IMR-90 (cell line): ENCODE measurements at regions not wholly inside any gene's neighbourhood (a gene's known extent, or its start where the extent isn't known, plus 50 kb on each side); places are given as distances from the start of the nearest gene placed in this dataset.

Source experiments
- ATAC-seq: fragments of 200-7000 bp; cut with Tn5 transposase; 2 replicates; pipeline ENCODE4 v1.9.1; 2020; ENCODE audit warnings: low read depth, mild to moderate bottlenecking, moderate library complexity
- BruUV-seq: library from RNA; stranded (reverse); fragments of 400-500 nt; replicated peaks from 2 replicates; lab custom pipeline; 2021; lab: Mats Ljungman, UMichigan
- CTCF ChIA-PET: fragments of 300-600 bp; formaldehyde crosslinking; extraction: SDS; loops from one replicate; lab custom pipeline; 2021; ENCODE audit warnings: antibody characterized with exemption; lab: Yijun Ruan, JAX
- POLR2A ChIA-PET: fragments of 300-600 bp; sonication (Branson Sonifier 250); formaldehyde crosslinking; loops from one replicate; lab custom pipeline; 2022; ENCODE audit warnings: antibody characterized with exemption; ENCODE audit not compliant: unreplicated experiment; lab: Charles Lee
- DNase-seq: peaks from one replicate; pipeline ENCODE4 v3.0.0; 2013
- H2AFZ ChIP-seq: replicated peaks from 2 replicates; pipeline ENCODE3; 2013; ENCODE audit warnings: low read length, mild to moderate bottlenecking; ENCODE audit not compliant: poor library complexity
- H2AK5ac ChIP-seq: 2 replicates; pipeline ENCODE4 v1.6.1; 2013; ENCODE audit warnings: low read depth, low read length, inconsistent platforms
- H2AK9ac ChIP-seq: replicated peaks from 2 replicates; pipeline ENCODE3; 2013; ENCODE audit warnings: mild to moderate bottlenecking, low read depth, low read length, moderate library complexity; ENCODE audit not compliant: poor library complexity
- H2BK120ac ChIP-seq: 2 replicates; pipeline ENCODE4 v1.6.1; 2013; ENCODE audit warnings: low read depth, low read length, inconsistent platforms
- H2BK15ac ChIP-seq: 3 replicates; pipeline ENCODE4 v1.6.1; 2013; ENCODE audit warnings: low read depth, low read length, inconsistent platforms
- H2BK20ac ChIP-seq: 2 replicates; pipeline ENCODE4 v1.6.1; 2013; ENCODE audit warnings: low read depth, mild to moderate bottlenecking, inconsistent platforms, low read length, moderate library complexity
- H2BK5ac ChIP-seq: 2 replicates; pipeline ENCODE4 v1.6.1; 2013; ENCODE audit warnings: mild to moderate bottlenecking, low read depth, low read length, inconsistent platforms; ENCODE audit not compliant: poor library complexity, severe bottlenecking
- H3K14ac ChIP-seq: replicated peaks from 2 replicates; pipeline ENCODE4 v1.6.1; 2013; ENCODE audit warnings: low read depth, low read length, inconsistent platforms
- H3K18ac ChIP-seq: 2 replicates; pipeline ENCODE4 v1.6.1; 2013; ENCODE audit warnings: low read depth, low read length, control low read depth
- H3K23ac ChIP-seq: 2 replicates; pipeline ENCODE4 v1.6.1; 2013; ENCODE audit warnings: low read depth, low read length, inconsistent platforms
- H3K27ac ChIP-seq: 2 replicates; pipeline ENCODE4 v1.5.1; 2013; ENCODE audit warnings: mild to moderate bottlenecking, control low read depth, low read length; ENCODE audit not compliant: insufficient read depth
- H3K27me3 ChIP-seq: 2 replicates; pipeline ENCODE4 v1.6.1; 2013; ENCODE audit warnings: low read length; ENCODE audit not compliant: control insufficient read depth, insufficient read depth
- H3K36me3 ChIP-seq: 2 replicates; pipeline ENCODE4 v1.6.1; 2013; ENCODE audit warnings: low read length, mixed read lengths; ENCODE audit not compliant: control insufficient read depth, insufficient read depth
- H3K4ac ChIP-seq: 2 replicates; pipeline ENCODE4 v1.6.1; 2013; ENCODE audit warnings: low read depth, low read length, inconsistent platforms
- H3K4me1 ChIP-seq: 2 replicates; pipeline ENCODE4 v1.6.1; 2013; ENCODE audit warnings: low read length, mixed read lengths; ENCODE audit not compliant: control insufficient read depth, insufficient read depth
- H3K4me2 ChIP-seq: 2 replicates; pipeline ENCODE4 v1.6.1; 2013; ENCODE audit warnings: low read depth, mild to moderate bottlenecking, control low read depth, low read length, moderate library complexity
- H3K4me3 ChIP-seq: 2 replicates; pipeline ENCODE4 v1.5.1; 2013; ENCODE audit warnings: low read depth, mild to moderate bottlenecking, control low read depth, low read length, moderate library complexity; ENCODE audit not compliant: insufficient read depth
- H3K56ac ChIP-seq: 2 replicates; pipeline ENCODE4 v1.6.1; 2013; ENCODE audit warnings: low read length, inconsistent platforms; ENCODE audit not compliant: insufficient read depth; ENCODE audit errors: extremely low read depth
- H3K79me1 ChIP-seq, 2 experiments: 2 replicates each; pipeline ENCODE4 v1.6.1; 2013; ENCODE audit warnings: low read length in 2 of 2, inconsistent platforms in 1 of 2, low read depth in 1 of 2
- H3K9ac ChIP-seq: 2 replicates; pipeline ENCODE4 v1.6.1; 2013; ENCODE audit warnings: low read depth, low read length, control low read depth
- H3K9me1 ChIP-seq: 2 replicates; pipeline ENCODE4 v1.6.1; 2013; ENCODE audit warnings: low read length, inconsistent platforms; ENCODE audit not compliant: insufficient read depth
- H3K9me3 ChIP-seq: 2 replicates; pipeline ENCODE4 v1.6.1; 2013; ENCODE audit warnings: low read length; ENCODE audit not compliant: control insufficient read depth, insufficient read depth
- H4K20me1 ChIP-seq: 2 replicates; pipeline ENCODE4 v1.6.1; 2013; ENCODE audit warnings: low read length, inconsistent platforms; ENCODE audit not compliant: insufficient read depth
- H4K5ac ChIP-seq: 2 replicates; pipeline ENCODE4 v1.6.1; 2013; ENCODE audit warnings: mild to moderate bottlenecking, low read depth, low read length, control low read depth
- H4K8ac ChIP-seq, 2 experiments: 2 replicates each; pipeline ENCODE4 v1.6.1; 2013; ENCODE audit warnings: low read depth in 2 of 2, low read length in 2 of 2, control low read depth in 1 of 2, inconsistent platforms in 1 of 2
- H4K91ac ChIP-seq: 2 replicates; pipeline ENCODE4 v1.6.1; 2013; ENCODE audit warnings: low read depth, low read length, inconsistent platforms; ENCODE audit not compliant: insufficient read depth
- FOS ChIP-seq: fragments of 150-350 bp; IDR thresholded peaks from 2 replicates; pipeline ENCODE4 v1.6.1; 2016; ENCODE audit warnings: low read depth, low read length
- WGBS, 2 experiments: methylation state at CpG; one replicate each; pipeline versions ENCODE4 v1.1.5 to v1.1.7; 2013; ENCODE audit warnings: missing lambda C conversion rate in 2 of 2; ENCODE audit not compliant: insufficient read length in 1 of 2; ENCODE audit errors: extremely low coverage in 2 of 2; 5-methylcytosine and 5-hydroxymethylcytosine counted together
- dilution Hi-C: fragments of 300-500 bp; cut with HindIII; formaldehyde crosslinking; loops from one replicate; pipeline ENCODE4 v1.14.3; 2018; ENCODE audit warnings: low sequenced_read_pairs; ENCODE audit not compliant: unreplicated experiment
- in situ Hi-C: fragments of 300-500 bp; cut with MboI; formaldehyde crosslinking; loops from 3 replicates; pipeline ENCODE4 v1.14.3; 2019; ENCODE audit warnings: low sequenced_read_pairs, inconsistent platforms, mixed read lengths
- intact Hi-C: fragments of 100-400 bp; cut with micrococcal nuclease; formaldehyde crosslinking; loops from 2 replicates; pipeline ENCODE4 v1.10.0; 2022

DNA sequence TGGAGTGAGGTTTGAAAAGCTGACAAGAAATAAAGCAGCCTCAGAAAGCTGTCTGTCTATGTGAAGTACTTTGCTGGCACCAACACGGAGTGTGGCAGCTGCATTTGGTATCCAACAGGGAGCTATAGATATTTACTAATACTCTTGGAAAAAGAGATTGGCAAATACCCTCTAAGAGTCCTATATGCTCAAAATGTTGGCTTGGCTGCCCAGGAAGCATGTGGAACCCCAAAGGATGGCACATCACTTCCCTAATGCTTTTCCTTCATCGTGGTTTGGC lies 398.3 kb downstream of the TLE4 start:
- Histone ChIP-seq H2AK9ac (no peak overlapping the region), H3K23ac (no peak overlapping the region), H4K8ac (no peak overlapping the region), H3K18ac (no peak overlapping the region), H3K4me1 (no peaks in the 10 kb centered on the region), H3K27me3 (peaks cover 14% of the 10 kb centered on the region), H2BK15ac (no peak overlapping the region), H3K79me1 (no peaks in the 10 kb centered on the region), H3K27ac (no peak overlapping the region), H3K36me3 (no peaks in the 10 kb centered on the region), H3K4ac (no peak overlapping the region), H3K4me3 (no peak overlapping the region), H4K91ac (no peak overlapping the region), H3K9me1 (no peaks in the 10 kb centered on the region), H3K9ac (no peak overlapping the region), H3K4me2 (no peak overlapping the region), H2AK5ac (no peak overlapping the region), H3K56ac (no peak overlapping the region), H4K5ac (no peak overlapping the region), H2BK5ac (no peak overlapping the region), H2AFZ (no peak overlapping the region), H4K20me1 (no peaks in the 10 kb centered on the region), H3K14ac (no peak overlapping the region), H3K9me3 (no peaks in the 10 kb centered on the region), H2BK120ac (no peak overlapping the region), H2BK20ac (no peak overlapping the region)
- ChIA-PET CTCF (interaction anchor here (0.6 kb wide), 1 partner anchor 527 kb away, joined by 3 read pairs; no protein-coding TSS in a partner anchor), POLR2A (no interaction called here)
- intact Hi-C loops (no loop called here), in situ Hi-C loops (no loop called here), dilution Hi-C loops (no loop called here)
- DNase-seq (no peak), ATAC-seq (no peak)
- no TSS peak for BruUV-seq
- no CpG with 5 or more reads among the region's 2 CpGs for WGBS, 2 experiments
- TF ChIP-seq FOS: no peak
